ENCODE measurements at regions not wholly inside any gene's neighbourhood (a gene's known extent, or its start where the extent isn't known, plus 50 kb on each side); places are given as distances from the start of the nearest gene placed in this dataset.

DNA sequence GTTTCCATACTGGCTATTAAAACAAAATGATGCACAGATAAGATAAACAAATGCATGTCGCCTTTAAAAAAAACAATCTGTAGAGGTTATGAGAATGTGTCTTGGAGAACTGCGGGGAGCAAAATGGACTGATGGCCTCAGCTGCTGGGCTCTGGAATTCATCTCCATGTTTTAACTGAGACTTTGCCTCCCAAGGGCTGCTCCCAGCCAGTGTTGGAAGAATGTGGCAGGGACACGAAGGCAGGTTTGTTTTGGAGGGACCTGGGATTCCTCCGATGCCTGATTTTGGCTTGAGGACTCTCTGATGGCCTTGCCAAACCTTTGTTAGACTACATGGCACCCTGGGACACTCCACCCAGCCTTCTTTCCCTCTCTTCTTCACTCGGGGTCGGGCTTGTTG lies 83.5 kb upstream of the AP1S2 start:
- TF ChIP-seq, protein P1, sequence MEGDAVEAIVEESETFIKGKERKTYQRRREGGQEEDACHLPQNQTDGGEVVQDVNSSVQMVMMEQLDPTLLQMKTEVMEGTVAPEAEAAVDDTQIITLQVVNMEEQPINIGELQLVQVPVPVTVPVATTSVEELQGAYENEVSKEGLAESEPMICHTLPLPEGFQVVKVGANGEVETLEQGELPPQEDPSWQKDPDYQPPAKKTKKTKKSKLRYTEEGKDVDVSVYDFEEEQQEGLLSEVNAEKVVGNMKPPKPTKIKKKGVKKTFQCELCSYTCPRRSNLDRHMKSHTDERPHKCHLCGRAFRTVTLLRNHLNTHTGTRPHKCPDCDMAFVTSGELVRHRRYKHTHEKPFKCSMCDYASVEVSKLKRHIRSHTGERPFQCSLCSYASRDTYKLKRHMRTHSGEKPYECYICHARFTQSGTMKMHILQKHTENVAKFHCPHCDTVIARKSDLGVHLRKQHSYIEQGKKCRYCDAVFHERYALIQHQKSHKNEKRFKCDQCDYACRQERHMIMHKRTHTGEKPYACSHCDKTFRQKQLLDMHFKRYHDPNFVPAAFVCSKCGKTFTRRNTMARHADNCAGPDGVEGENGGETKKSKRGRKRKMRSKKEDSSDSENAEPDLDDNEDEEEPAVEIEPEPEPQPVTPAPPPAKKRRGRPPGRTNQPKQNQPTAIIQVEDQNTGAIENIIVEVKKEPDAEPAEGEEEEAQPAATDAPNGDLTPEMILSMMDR (IDR thresholded peaks at IDR 0.05) = no peak
- TF ChIP-seq POLR2A (IDR thresholded peaks at IDR 0.05) = no peak

Measured in vagina (tissue), 2 donors.